CD4-positive, CD25-positive, alpha-beta regulatory T cell (primary cell): ENCODE measurements at regions not wholly inside any gene's neighbourhood (a gene's known extent, or its start where the extent isn't known, plus 50 kb on each side); places are given as distances from the start of the nearest gene placed in this dataset.

Experiments used
- ATAC-seq, 2 donors: fragments of 150-1000 bp; cut with Tn5 transposase; one replicate each; pipeline ENCODE4 v1.10.0; 2021; ENCODE audit warnings: low read depth in 2 of 2, moderate number of reproducible peaks in 2 of 2, moderate library complexity in 1 of 2
- DNase-seq, 3 donors: peaks; one replicate each; pipeline versions ENCODE4 v3.0.0 to v3.0.0-alpha.2; 2012 to 2022; ENCODE audit warnings: mixed read lengths in 1 of 3
- H3K27ac ChIP-seq: one replicate; pipeline ENCODE4 v1.7.0; 2013; ENCODE audit warnings: mild to moderate bottlenecking, low read length; ENCODE audit not compliant: insufficient read depth, poor library complexity, severe bottlenecking
- H3K27me3 ChIP-seq: one replicate; pipeline ENCODE4 v1.7.0; 2013; ENCODE audit warnings: low read length; ENCODE audit not compliant: control insufficient read depth, insufficient read depth
- H3K36me3 ChIP-seq: one replicate; pipeline ENCODE4 v1.7.0; 2013; ENCODE audit warnings: mild to moderate bottlenecking, low read length, moderate library complexity; ENCODE audit not compliant: control insufficient read depth, insufficient read depth
- H3K4me1 ChIP-seq: 2 replicates; pipeline ENCODE4 v1.7.0; 2013; ENCODE audit warnings: mild to moderate bottlenecking, low read length; ENCODE audit not compliant: insufficient read depth, control insufficient read depth, poor library complexity, severe bottlenecking
- H3K4me3 ChIP-seq: one replicate; pipeline ENCODE4 v1.7.0; 2013; ENCODE audit warnings: low read depth, mild to moderate bottlenecking, low read length, moderate library complexity
- H3K9me3 ChIP-seq, 2 experiments: 1 replicate in 1 of 2; 2 replicates in 1 of 2; pipeline ENCODE4 v1.7.0; 2013; ENCODE audit warnings: low read length in 2 of 2, mild to moderate bottlenecking in 1 of 2, moderate library complexity in 1 of 2; ENCODE audit not compliant: control insufficient read depth in 2 of 2
- H3K27ac Mint-ChIP-seq, 3 donors: one replicate each; pipeline ENCODE4 v1.8.0; 2020 to 2022; ENCODE audit warnings: mild to moderate bottlenecking in 3 of 3, mixed read lengths in 3 of 3, moderate library complexity in 2 of 3
- H3K27me3 Mint-ChIP-seq: one replicate; pipeline ENCODE4 v1.8.0; 2022; ENCODE audit warnings: mild to moderate bottlenecking, mixed read lengths
- H3K36me3 Mint-ChIP-seq: one replicate; pipeline ENCODE4 v1.8.0; 2020; ENCODE audit warnings: mixed read lengths
- H3K4me1 Mint-ChIP-seq, 4 donors: one replicate each; pipeline ENCODE4 v1.8.0; 2020 to 2022; ENCODE audit warnings: mixed read lengths in 4 of 4, mild to moderate bottlenecking in 1 of 4
- H3K4me3 Mint-ChIP-seq, 4 donors: one replicate each; pipeline ENCODE4 v1.8.0; 2020 to 2022; ENCODE audit warnings: mild to moderate bottlenecking in 4 of 4, mixed read lengths in 4 of 4, moderate library complexity in 3 of 4
- H3K9me3 Mint-ChIP-seq, 7 donors: one replicate each; pipeline ENCODE4 v1.8.0; 2020 to 2022; ENCODE audit warnings: mixed read lengths in 7 of 7, mild to moderate bottlenecking in 3 of 7, moderate library complexity in 2 of 7

DNA sequence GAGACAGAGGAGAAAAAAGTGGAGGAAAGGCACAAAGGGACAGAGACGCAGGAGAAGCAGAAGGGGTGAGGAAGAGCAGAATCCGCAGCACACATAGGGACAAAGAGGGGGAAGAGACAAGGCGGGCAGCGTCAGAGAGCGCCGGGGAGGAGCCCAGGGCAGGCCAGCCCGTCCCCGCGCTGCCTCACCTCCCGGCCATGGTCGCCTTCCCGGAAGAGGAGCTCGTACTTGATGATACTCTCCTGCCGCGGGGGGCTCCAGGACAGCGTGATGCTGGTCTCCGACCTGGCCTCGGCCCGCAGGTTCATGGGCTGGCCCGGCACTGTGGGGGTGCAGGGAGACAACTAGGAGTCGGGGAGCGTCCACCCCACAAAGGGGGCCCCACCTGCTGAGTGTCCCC is 100.6 kb downstream of the PTPRS start:
- Mint-ChIP-seq H3K27me3 (peaks cover 4% of the 10 kb centered on the region), H3K27ac (no peak overlapping the region), H3K4me1 (no peaks in the 10 kb centered on the region), H3K4me3 (peak overlapping the region in 1 of 4 donors; percentile 22), H3K36me3 (peaks cover 6% of the 10 kb centered on the region), H3K9me3 (no peaks in the 10 kb centered on the region)
- no peak overlapping the region for H3K27ac ChIP-seq
- DNase-seq: no peak
- no peaks in the 10 kb centered on the region for H3K9me3 ChIP-seq
- H3K4me1 ChIP-seq: no peaks in the 10 kb centered on the region
- no peak overlapping the region for H3K4me3 ChIP-seq
- H3K27me3 ChIP-seq: no peaks in the 10 kb centered on the region
- H3K36me3 ChIP-seq: no peaks in the 10 kb centered on the region
- ATAC-seq: no peak

- DNase-seq (no peak), ATAC-seq (no peak)
- Mint-ChIP-seq H3K36me3 (peaks cover 6% of the 10 kb centered on the region), H3K9me3 (no peaks in the 10 kb centered on the region), H3K27me3 (peaks cover 4% of the 10 kb centered on the region), H3K4me3 (no peak overlapping the region), H3K27ac (no peak overlapping the region), H3K4me1 (no peaks in the 10 kb centered on the region)
- Histone ChIP-seq H3K36me3 (no peaks in the 10 kb centered on the region), H3K4me1 (no peaks in the 10 kb centered on the region), H3K9me3 (no peaks in the 10 kb centered on the region), H3K4me3 (no peak overlapping the region), H3K27me3 (no peaks in the 10 kb centered on the region), H3K27ac (no peak overlapping the region)
Measured at GRCh38 chr19:5238700-5239099, 101.9 kb downstream of the PTPRS start.

DNA sequence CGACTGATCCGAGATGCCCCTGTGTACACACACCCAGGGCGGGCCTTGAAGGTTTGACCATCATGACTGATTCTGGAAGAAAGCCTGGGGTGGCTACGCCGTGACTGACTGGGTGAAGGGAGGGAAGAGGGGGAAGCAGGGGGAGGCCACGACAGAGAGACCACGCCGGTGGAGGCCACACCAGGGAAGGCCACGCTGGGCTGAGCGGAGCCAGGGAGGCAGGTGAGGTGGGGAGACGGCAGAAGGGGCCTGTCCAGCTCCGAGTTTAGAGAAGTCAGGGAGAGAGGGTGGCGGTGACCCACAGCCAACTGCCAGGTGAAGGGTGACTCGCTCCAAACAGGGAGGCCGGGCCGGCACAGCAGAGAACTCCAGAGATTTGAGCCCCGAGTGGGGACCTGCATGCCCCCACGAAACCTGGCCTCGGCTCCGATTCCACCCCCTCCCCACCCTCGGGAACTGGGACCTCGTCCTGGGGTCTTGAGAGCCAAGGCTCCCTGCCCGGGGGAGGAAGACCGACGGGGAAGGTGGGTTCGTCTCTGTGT is 102.6 kb downstream of the PTPRS start:
- no peak overlapping the region for H3K4me3 ChIP-seq
- H3K9me3 ChIP-seq: no peaks in the 10 kb centered on the region
- Mint-ChIP-seq H3K4me3 (no peak overlapping the region), H3K9me3 (no peaks in the 10 kb centered on the region), H3K36me3 (peaks cover 6% of the 10 kb centered on the region), H3K27ac (no peak overlapping the region), H3K27me3 (peaks cover 4% of the 10 kb centered on the region), H3K4me1 (no peaks in the 10 kb centered on the region)
- H3K4me1 ChIP-seq: no peaks in the 10 kb centered on the region
- H3K27ac ChIP-seq: no peak overlapping the region
- H3K27me3 ChIP-seq: no peaks in the 10 kb centered on the region
- DNase-seq (no peak), ATAC-seq (no peak)
- no peaks in the 10 kb centered on the region for H3K36me3 ChIP-seq

- H3K9me3 ChIP-seq: no peaks in the 10 kb centered on the region
- Mint-ChIP-seq H3K4me1 (no peaks in the 10 kb centered on the region), H3K9me3 (no peaks in the 10 kb centered on the region)
Measured at GRCh38 chr19:5237190-5237780, 103.3 kb downstream of the PTPRS start.

DNA sequence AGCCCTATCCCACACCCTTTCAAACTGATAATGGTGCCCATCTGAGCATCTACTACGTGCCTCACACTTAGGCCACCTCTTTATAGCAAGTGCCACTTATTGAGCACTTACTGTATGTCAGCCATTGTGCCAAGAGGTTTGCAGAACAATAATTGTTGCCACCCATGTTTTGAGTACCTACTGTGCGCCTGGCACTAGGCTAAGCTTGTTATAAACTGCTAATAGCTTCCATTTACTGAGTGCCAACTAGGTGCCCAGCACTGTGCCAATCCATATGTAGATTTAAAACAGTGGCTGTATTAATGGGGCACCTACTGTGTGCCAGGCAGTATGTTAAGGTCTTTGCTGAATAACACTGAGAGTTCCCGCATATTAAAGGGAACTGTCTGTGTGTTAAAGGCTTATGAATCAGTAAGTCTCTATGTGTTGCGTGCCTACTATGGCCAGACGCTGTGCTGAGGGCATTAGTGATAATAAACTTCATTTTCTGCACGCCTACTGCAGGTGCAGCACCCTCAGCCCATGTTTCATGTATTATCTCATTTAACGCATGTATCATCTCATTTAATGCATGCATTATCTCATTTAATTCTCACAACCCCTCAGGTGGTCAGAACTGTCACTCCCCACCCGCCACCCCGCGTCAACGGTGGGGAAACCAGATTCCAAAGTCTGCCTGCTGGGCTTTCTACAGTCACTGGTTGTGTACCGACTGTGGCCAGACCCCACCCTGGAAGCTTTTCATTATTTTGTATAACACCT is 105.0 kb downstream of the PTPRS start:
- Histone ChIP-seq H3K9me3 (no peaks in the 10 kb centered on the region), H3K27me3 (no peaks in the 10 kb centered on the region), H3K27ac (no peak overlapping the region), H3K4me1 (no peaks in the 10 kb centered on the region), H3K36me3 (no peaks in the 10 kb centered on the region), H3K4me3 (no peak overlapping the region)
- H3K27me3 Mint-ChIP-seq: peaks cover 4% of the 10 kb centered on the region
- DNase-seq (no peak), ATAC-seq (no peak)
- no peak overlapping the region for H3K4me3 Mint-ChIP-seq
- H3K9me3 Mint-ChIP-seq: no peaks in the 10 kb centered on the region
- no peaks in the 10 kb centered on the region for H3K4me1 Mint-ChIP-seq
- H3K36me3 Mint-ChIP-seq: peaks cover 6% of the 10 kb centered on the region
- H3K27ac Mint-ChIP-seq: no peak overlapping the region

More at GRCh38 chr19:5237190-5237780, 103.3 kb downstream of the PTPRS start:
- DNase-seq: no peak
- H3K4me3 ChIP-seq: no peak overlapping the region
- Mint-ChIP-seq H3K27me3 (peaks cover 4% of the 10 kb centered on the region), H3K36me3 (peaks cover 6% of the 10 kb centered on the region), H3K27ac (no peak overlapping the region), H3K4me3 (no peak overlapping the region)
- no peak overlapping the region for H3K27ac ChIP-seq
- no peaks in the 10 kb centered on the region for H3K27me3 ChIP-seq
- no peak for ATAC-seq
- no peaks in the 10 kb centered on the region for H3K4me1 ChIP-seq
- no peaks in the 10 kb centered on the region for H3K36me3 ChIP-seq

GRCh38 chr19:5234412-5234811 is 106.2 kb downstream of the PTPRS start:
- Mint-ChIP-seq H3K27me3 (peaks cover 4% of the 10 kb centered on the region), H3K4me3 (no peak overlapping the region), H3K9me3 (no peaks in the 10 kb centered on the region), H3K36me3 (peaks cover 1% of the 10 kb centered on the region), H3K4me1 (peaks cover 0 to 3% (median under 1%) of the 10 kb centered on the region in 4 donors), H3K27ac (no peak overlapping the region)
- no peak for ATAC-seq
- H3K4me3 ChIP-seq: no peak overlapping the region
- no peaks in the 10 kb centered on the region for H3K27me3 ChIP-seq
- no peaks in the 10 kb centered on the region for H3K9me3 ChIP-seq
- H3K27ac ChIP-seq: no peak overlapping the region
- DNase-seq: no peak
- no peaks in the 10 kb centered on the region for H3K4me1 ChIP-seq
- no peaks in the 10 kb centered on the region for H3K36me3 ChIP-seq

DNA sequence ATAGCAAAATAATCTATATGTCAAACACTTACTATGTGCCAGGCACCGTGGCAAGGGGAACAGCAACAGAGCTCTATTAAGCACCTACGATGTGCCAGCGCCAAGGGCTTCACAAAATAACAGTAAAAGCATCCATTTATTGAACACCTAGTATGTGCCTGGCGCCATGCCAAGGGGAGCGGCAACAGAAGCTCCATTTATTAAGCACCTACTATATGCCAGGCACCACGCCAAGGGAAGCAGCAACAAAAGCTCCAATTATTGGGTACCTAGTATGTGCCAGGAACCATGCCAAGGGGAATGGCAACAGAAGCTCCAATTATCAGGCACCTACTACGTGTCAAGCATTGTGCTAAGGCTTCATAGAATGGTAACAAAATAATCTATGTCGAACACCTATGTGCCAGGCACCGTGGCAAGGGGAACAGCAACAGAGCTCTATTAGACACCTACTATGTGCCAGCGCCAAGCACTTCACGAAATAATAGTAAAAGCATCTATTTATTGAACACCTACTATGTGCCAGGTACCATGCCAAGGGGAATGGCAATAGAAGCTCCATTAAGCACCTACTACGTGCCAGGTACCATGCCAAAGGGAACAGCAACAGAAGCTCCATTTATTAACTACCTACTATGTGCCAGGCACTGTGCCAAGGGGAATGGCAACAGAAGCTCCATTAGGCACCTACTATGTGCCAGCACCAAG is 107.7 kb downstream of the PTPRS start:
- Mint-ChIP-seq H3K4me1 (peaks cover 0 to 11% (median under 1%) of the 10 kb centered on the region in 4 donors), H3K9me3 (no peaks in the 10 kb centered on the region), H3K36me3 (no peaks in the 10 kb centered on the region), H3K4me3 (no peak overlapping the region), H3K27me3 (peaks cover 11% of the 10 kb centered on the region), H3K27ac (no peak overlapping the region)
- ATAC-seq (no peak), DNase-seq (peak in 1 of 3 donors; percentile 2)
- H3K4me3 ChIP-seq: no peak overlapping the region
- H3K36me3 ChIP-seq: no peaks in the 10 kb centered on the region
- no peak overlapping the region for H3K27ac ChIP-seq
- H3K4me1 ChIP-seq: no peaks in the 10 kb centered on the region
- H3K27me3 ChIP-seq: no peaks in the 10 kb centered on the region
- no peaks in the 10 kb centered on the region for H3K9me3 ChIP-seq
